ENCODE measurements at regions not wholly inside any gene's neighbourhood (a gene's known extent, or its start where the extent isn't known, plus 50 kb on each side); places are given as distances from the start of the nearest gene placed in this dataset.
A peak's percentile ranks its signal among the peaks of the same experiment; 100 is the strongest.

GRCh38 chr13:50593207-50593606 lies 250.3 kb downstream of the DLEU7 start:
- no peak overlapping the region for H3K4me3 ChIP-seq (ENCODE audit: low read depth, low read length)
- TF ChIP-seq, protein P1, sequence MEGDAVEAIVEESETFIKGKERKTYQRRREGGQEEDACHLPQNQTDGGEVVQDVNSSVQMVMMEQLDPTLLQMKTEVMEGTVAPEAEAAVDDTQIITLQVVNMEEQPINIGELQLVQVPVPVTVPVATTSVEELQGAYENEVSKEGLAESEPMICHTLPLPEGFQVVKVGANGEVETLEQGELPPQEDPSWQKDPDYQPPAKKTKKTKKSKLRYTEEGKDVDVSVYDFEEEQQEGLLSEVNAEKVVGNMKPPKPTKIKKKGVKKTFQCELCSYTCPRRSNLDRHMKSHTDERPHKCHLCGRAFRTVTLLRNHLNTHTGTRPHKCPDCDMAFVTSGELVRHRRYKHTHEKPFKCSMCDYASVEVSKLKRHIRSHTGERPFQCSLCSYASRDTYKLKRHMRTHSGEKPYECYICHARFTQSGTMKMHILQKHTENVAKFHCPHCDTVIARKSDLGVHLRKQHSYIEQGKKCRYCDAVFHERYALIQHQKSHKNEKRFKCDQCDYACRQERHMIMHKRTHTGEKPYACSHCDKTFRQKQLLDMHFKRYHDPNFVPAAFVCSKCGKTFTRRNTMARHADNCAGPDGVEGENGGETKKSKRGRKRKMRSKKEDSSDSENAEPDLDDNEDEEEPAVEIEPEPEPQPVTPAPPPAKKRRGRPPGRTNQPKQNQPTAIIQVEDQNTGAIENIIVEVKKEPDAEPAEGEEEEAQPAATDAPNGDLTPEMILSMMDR (IDR thresholded peaks at IDR 0.05; ENCODE audit: low read depth, low read length, missing control alignments): no peak
- no peak for DNase-seq (ENCODE audit: low read depth)

DNA sequence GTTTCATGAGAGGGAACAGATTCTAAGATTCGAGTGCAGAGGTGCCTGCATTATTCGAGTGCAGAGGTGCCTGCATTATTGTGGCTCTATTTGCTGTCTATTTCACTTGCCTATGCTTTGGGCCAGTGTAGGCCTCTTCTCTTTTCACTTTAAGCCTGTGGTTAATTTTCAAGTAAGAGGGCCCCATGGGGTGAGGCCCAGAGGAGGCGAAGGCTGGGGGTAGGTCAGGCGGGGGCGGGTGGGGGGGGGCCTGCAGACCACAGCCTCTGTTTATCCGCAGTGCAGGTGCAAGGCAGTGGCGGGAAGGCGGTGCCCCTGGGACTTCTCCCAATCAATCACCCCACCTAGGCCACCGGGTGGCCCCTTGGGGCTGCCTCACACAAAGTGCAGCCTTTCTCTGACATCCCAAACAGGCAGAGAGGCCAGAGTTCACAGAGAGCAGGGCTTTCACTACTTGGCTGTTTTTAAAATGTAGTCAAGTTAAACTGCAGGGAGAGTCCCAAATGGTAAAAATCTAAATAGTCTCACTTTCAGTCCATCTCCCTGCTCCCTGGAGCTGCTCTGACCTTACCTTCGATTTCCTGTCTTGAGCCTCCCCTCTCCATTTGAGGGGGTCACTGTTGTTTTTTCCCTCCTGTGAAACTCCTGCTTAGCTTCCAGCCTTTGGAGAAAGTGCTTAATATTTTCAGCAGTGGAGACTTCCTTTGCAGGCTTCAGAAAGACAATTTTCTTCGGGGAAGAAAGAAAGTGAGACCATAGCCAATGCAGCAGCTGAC lies 249.0 kb downstream of the DLEU7 start:
- H3K4me3 ChIP-seq (ENCODE audit: low read depth, low read length): no peak overlapping the region
- peak; percentile 52 for DNase-seq (ENCODE audit: low read depth)

DNA sequence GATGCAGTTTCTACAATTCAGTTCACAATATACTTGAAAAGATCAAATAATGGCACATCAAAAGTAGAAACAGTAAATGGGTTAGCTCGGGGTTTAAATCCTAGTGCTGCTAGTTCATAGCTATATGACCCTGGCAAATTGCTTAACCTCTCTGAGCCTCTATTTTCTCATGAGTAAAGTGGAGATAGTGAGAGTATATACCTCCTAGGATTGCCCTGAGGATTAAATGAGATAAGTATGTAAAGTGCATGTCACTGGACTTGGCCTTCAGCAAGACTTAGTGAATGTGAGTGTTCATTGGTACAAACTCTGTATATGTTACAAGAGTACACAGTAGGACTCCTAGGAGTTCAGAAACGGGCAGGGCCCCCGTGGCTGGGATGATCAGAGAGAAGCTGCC lies 248.3 kb downstream of the DLEU7 start:
- no peak overlapping the region for H3K4me3 ChIP-seq (ENCODE audit: low read depth, low read length)
- TF ChIP-seq, protein P1 (IDR thresholded peaks at IDR 0.05; ENCODE audit: low read depth, low read length, missing control alignments): no peak
- DNase-seq (ENCODE audit: low read depth): no peak

More for the DNA sequence above, 249.0 kb downstream of the DLEU7 start:
- TF ChIP-seq, protein P1 (IDR thresholded peaks at IDR 0.05; ENCODE audit: low read depth, low read length, missing control alignments): no peak

- TF ChIP-seq, protein P1 (IDR thresholded peaks at IDR 0.05; ENCODE audit: low read depth, low read length, missing control alignments): no peak
- no peak overlapping the region for H3K4me3 ChIP-seq (ENCODE audit: low read depth, low read length)
- DNase-seq (ENCODE audit: low read depth): no peak
Observed at GRCh38 chr13:50596156-50596555, 247.3 kb downstream of the DLEU7 start.

GRCh38 chr13:50596776-50597203 lies 246.7 kb downstream of the DLEU7 start:
- TF ChIP-seq, protein P1 (IDR thresholded peaks at IDR 0.05; ENCODE audit: low read depth, low read length, missing control alignments): no peak
- no peak overlapping the region for H3K4me3 ChIP-seq (ENCODE audit: low read depth, low read length)
- DNase-seq (ENCODE audit: low read depth): no peak

DNA sequence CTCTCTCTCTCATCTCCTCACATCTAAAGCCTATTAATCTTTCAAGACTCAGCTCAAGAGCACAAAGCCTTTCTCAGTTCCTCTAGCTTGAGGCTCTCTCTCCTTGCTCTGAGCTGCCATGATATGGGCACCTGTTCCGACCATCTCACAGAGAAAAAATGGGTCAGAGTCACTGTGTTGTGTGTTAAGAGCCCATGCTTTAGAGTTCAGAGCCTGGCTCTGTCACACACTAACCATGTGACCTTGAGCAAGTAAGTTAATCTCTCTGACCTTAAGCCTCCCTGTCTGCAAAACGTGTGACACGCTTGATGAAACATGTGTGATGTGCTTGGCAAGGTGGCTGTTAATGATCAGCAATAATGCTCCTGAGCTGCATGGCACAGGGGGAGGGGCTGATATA lies 245.2 kb downstream of the DLEU7 start:
- H3K4me3 ChIP-seq (ENCODE audit: low read depth, low read length): no peak overlapping the region
- TF ChIP-seq, protein P1 (IDR thresholded peaks at IDR 0.05; ENCODE audit: low read depth, low read length, missing control alignments): no peak
- DNase-seq (ENCODE audit: low read depth): no peak

DNA sequence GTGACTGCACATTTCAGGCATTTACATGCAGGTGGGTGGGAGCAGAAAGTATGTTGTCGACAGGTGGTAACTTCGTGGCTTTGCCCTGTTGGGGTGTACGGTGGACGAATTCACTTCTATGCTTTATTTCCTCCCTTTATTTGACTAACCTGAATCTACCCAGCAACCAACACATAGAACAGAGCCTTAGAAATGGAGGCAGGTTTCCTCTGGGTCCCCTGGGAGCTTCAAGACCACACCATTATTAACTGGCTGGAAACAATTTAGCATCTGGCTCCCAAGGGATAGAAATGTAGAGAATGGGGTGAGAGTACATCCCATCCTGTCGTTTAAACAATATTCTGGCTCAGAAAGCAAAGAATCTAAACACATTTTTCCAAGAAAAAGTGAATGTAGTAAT lies 244.4 kb downstream of the DLEU7 start:
- TF ChIP-seq, protein P1 (IDR thresholded peaks at IDR 0.05; ENCODE audit: low read depth, low read length, missing control alignments): no peak
- no peak for DNase-seq (ENCODE audit: low read depth)

More for the DNA sequence above, 244.4 kb downstream of the DLEU7 start:
- H3K4me3 ChIP-seq (ENCODE audit: low read depth, low read length): no peak overlapping the region

Data from GM12864 (cell line).